HAP-1 (cell line): ENCODE measurements at regions not wholly inside any gene's neighbourhood (a gene's known extent, or its start where the extent isn't known, plus 50 kb on each side); places are given as distances from the start of the nearest gene placed in this dataset.

Experiments used
- DNase-seq, 2 experiments: peaks; one replicate each; pipeline ENCODE4 v3.0.0-alpha.2; 2016 to 2020; ENCODE audit warnings: low spot score in 2 of 2
- H3K27me3 ChIP-seq: fragments of 250-450 bp; sonication (Bioruptor Pico); 2 replicates; pipeline ENCODE4 v1.5.1; 2020; ENCODE audit warnings: low read depth, mild to moderate bottlenecking, moderate library complexity
- H3K36me3 ChIP-seq: fragments of 250-450 bp; sonication (Bioruptor Pico); replicated peaks from 2 replicates; pipeline ENCODE4 v1.5.1; 2020; ENCODE audit warnings: mild to moderate bottlenecking
- H3K4me1 ChIP-seq: fragments of 250-450 bp; sonication (Bioruptor Pico); 2 replicates; pipeline ENCODE4 v1.5.1; 2020; ENCODE audit warnings: mild to moderate bottlenecking
- H3K4me3 ChIP-seq: fragments of 250-450 bp; sonication (Bioruptor Pico); 2 replicates; pipeline ENCODE4 v1.5.1; 2020; ENCODE audit warnings: mild to moderate bottlenecking, moderate library complexity
- H3K9me3 ChIP-seq: fragments of 250-450 bp; sonication (Bioruptor Pico); 2 replicates; pipeline ENCODE4 v1.5.1; 2020; ENCODE audit warnings: mild to moderate bottlenecking, moderate library complexity
- in situ Hi-C: fragments of 300-500 bp; cut with MboI; formaldehyde crosslinking; loops from 3 replicates; pipeline ENCODE4 v1.14.3; 2020; ENCODE audit warnings: low sequenced_read_pairs, inconsistent platforms, mixed read lengths

DNA sequence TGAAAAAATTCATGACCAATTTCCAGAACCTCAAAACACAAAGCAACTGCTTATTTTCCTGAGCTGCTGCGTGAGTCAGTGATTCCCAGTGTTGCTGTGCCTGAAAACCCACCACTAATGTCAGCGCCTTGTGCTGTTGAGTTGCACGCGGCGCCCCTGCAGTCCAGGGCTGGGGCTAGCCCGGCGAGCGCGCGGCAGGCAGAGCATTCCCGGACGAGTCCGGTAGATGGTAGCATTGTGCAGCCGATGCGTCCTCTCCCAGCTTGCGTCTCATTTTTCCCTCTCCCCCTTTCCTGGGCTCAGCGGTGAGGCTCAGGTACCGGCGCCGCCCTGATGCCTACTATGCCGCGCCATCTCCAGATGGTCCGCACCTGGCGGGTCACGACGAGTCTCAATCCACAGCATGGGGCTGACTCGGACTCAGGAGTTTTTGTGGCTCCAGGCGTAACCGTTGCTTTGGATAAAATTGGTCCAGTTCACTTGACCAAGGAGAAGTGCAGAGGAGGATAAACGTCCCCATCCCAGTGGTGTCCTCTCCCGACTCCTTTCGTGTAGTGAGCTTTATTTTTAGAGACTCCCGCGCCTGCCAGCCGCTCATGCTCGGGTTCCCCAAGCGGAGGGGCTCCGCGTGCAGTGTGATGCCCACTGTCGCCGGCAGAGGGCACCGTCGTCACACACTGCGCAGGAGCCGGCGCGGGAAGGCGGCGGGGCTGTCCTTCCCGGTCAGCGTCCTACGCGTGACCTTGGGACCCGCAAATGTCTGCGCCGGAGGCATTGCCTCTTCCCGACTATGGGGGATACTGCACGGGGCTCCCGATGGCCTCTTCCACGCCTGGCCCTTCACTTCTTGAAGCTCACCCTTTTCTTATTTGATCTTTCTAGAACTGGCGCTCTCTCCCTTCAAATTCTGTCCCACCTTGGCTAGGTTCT is 53.6 kb upstream of the IGFBP7 start:
- Histone ChIP-seq H3K4me3 (peak overlapping the region; percentile 34), H3K9me3 (no peaks in the 10 kb centered on the region), H3K36me3 (no peaks in the 10 kb centered on the region), H3K4me1 (peaks cover 3% of the 10 kb centered on the region; the same call in 1 of the 2 replicates), H3K27me3 (no peaks in the 10 kb centered on the region; the same call in 1 of the 2 replicates)
- in situ Hi-C loops: loop anchor here (10.0 kb wide), 1 partner anchor 261 kb away; no protein-coding TSS in a partner anchor
- DNase-seq: peak; percentile 69 to 86

DNA sequence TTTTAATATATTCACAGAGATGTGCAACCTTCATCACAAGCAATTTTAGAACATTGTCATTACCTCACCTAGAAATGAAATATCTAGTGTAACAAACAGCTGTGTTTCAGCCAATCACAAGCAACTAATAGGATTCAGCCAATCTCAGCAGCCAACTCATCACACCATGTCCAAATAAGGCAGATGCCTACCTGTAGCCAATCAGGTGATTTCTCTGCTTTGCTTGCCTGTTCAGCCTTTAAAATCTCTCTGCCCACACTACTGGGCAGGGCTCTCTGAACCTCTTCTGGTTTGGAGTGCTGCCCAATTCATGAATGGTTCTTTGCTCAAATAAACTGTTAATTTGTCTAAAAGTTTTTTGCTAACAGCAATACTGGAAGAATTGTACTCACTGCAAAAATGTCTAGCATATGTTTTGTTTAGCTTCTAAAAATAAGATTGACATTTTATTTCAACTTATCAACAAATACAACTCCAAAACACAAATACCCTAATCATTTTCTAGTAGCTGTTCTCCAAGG is 52.4 kb upstream of the IGFBP7 start:
- DNase-seq: no peak
- H3K4me1 ChIP-seq: peaks cover 3% of the 10 kb centered on the region; the same call in 1 of the 2 replicates
- no peaks in the 10 kb centered on the region for H3K9me3 ChIP-seq
- no peaks in the 10 kb centered on the region; the same call in 1 of the 2 replicates for H3K27me3 ChIP-seq
- in situ Hi-C loops: loop anchor here (10.0 kb wide), 1 partner anchor 262 kb away; no protein-coding TSS in a partner anchor
- H3K36me3 ChIP-seq: no peaks in the 10 kb centered on the region
- H3K4me3 ChIP-seq: no peak overlapping the region
